HUES64 (cell line): ENCODE measurements at regions not wholly inside any gene's neighbourhood (a gene's known extent, or its start where the extent isn't known, plus 50 kb on each side); places are given as distances from the start of the nearest gene placed in this dataset.

ENCODE experiments used
- H3K27ac ChIP-seq: 2 replicates; pipeline ENCODE4 v1.7.0; 2013; ENCODE audit warnings: low read depth, low read length, inconsistent platforms
- H3K27me3 ChIP-seq: 2 replicates; pipeline ENCODE4 v1.6.1; 2013; ENCODE audit warnings: mild to moderate bottlenecking, low read length; ENCODE audit not compliant: insufficient read depth
- H3K36me3 ChIP-seq: 2 replicates; pipeline ENCODE4 v1.6.1; 2013; ENCODE audit warnings: mild to moderate bottlenecking, low read length; ENCODE audit not compliant: insufficient read depth
- H3K4me1 ChIP-seq: 2 replicates; pipeline ENCODE4 v1.6.1; 2013; ENCODE audit warnings: mild to moderate bottlenecking, low read length, moderate library complexity; ENCODE audit not compliant: insufficient read depth
- H3K4me3 ChIP-seq: 2 replicates; pipeline ENCODE4 v1.5.1; 2013; ENCODE audit warnings: mild to moderate bottlenecking, low read length, moderate library complexity
- H3K9ac ChIP-seq: 2 replicates; pipeline ENCODE4 v1.6.1; 2013; ENCODE audit warnings: mild to moderate bottlenecking, low read depth, low read length
- H3K9me3 ChIP-seq: 2 replicates; pipeline ENCODE4 v1.6.1; 2013; ENCODE audit warnings: low read depth, low read length; ENCODE audit not compliant: insufficient read depth
- WGBS: fragments of 150-250, 120-280 bp; methylation state at CpG from one replicate; pipeline ENCODE4 v1.1.7; 2013; ENCODE audit warnings: missing lambda C conversion rate; 5-methylcytosine and 5-hydroxymethylcytosine counted together

DNA sequence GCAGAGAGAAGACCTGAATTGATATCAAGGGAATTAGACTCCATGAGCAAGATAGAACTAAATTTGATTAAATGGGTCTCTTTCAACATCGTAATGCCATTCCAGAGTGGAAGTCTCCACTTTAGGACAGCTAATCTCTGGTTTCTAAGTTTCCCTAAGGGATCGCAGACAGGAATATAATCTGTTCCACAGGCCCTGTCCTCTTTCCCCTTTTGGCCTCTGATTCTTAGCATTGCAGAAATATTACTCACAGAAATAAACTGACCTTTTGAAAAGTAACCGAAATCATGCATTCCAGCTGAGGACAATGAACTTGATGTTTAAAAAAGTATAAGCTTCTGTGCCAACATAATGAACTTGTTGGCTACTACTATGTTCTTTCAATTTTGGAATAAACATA is 227.8 kb downstream of the ETS1 start:
- Histone ChIP-seq H3K27ac (no peak overlapping the region), H3K9me3 (no peaks in the 10 kb centered on the region), H3K9ac (no peak overlapping the region), H3K4me3 (no peak overlapping the region), H3K36me3 (no peaks in the 10 kb centered on the region), H3K4me1 (no peaks in the 10 kb centered on the region), H3K27me3 (no peaks in the 10 kb centered on the region; the same call in 1 of the 2 replicates)
- WGBS, result 92% methylated on average over 3 of the region's 3 CpGs

DNA sequence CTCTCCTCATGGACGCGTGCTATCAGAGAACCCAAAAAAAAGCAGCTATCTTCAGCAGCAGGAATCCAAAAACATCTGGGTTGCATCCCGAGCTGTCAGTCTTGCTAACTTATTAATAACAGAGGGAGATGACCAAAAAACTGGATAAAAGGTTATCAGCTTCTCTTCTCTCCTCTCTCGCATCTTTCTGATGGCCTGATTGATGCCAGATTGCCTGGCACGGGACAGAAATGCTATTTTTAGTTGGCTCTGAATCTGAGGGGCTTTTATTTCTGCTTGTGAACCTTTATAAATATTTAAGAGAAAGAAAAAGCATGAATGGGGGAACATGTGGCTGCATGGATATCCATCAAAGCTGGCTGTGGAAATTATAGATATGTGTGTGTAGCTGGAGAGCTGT is 230.3 kb downstream of the ETS1 start:
- no peaks in the 10 kb centered on the region for H3K36me3 ChIP-seq
- WGBS, result 90% methylated on average over 5 of the region's 5 CpGs
- no peak overlapping the region for H3K9ac ChIP-seq
- H3K4me1 ChIP-seq, result no peaks in the 10 kb centered on the region
- no peaks in the 10 kb centered on the region; the same call in 1 of the 2 replicates for H3K27me3 ChIP-seq
- H3K9me3 ChIP-seq, result no peaks in the 10 kb centered on the region
- no peak overlapping the region for H3K4me3 ChIP-seq
- no peak overlapping the region for H3K27ac ChIP-seq

- Histone ChIP-seq H3K27me3 (peaks cover 3% of the 10 kb centered on the region; the same call in 1 of the 2 replicates), H3K4me3 (no peak overlapping the region), H3K9ac (no peak overlapping the region), H3K4me1 (no peaks in the 10 kb centered on the region), H3K27ac (no peak overlapping the region), H3K36me3 (no peaks in the 10 kb centered on the region), H3K9me3 (no peaks in the 10 kb centered on the region)
- WGBS, result 89% methylated on average over 1 of the region's 2 CpGs
These were observed 231.8 kb downstream of the ETS1 start for GRCh38 chr11:128355558-128355957.

DNA sequence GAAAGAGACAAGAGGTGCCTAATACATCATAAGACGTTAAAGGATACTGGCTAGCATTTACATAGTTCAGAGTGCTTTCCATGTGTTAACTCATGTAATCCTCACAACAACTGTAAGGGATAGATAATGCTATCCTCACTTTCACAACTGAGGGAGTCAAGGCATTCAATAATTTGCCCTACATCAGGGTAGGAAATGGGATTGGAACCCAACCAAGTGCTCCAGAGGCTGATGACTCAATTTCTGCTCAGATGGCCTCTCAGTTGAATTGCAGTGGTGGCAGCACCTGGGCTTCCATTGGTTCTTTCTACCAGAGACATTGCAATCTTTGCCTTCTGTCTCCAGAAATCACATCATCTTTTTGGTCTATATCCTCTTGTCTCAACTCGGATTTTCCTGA is 232.9 kb downstream of the ETS1 start:
- no peak overlapping the region for H3K9ac ChIP-seq
- WGBS, result 95% methylated on average over 2 of the region's 2 CpGs
- no peak overlapping the region for H3K27ac ChIP-seq
- no peaks in the 10 kb centered on the region for H3K36me3 ChIP-seq
- H3K9me3 ChIP-seq, result no peaks in the 10 kb centered on the region
- no peak overlapping the region for H3K4me3 ChIP-seq
- H3K4me1 ChIP-seq, result no peaks in the 10 kb centered on the region
- H3K27me3 ChIP-seq, result peaks cover 3% of the 10 kb centered on the region; the same call in 1 of the 2 replicates

GRCh38 chr11:128351168-128351567 is 236.2 kb downstream of the ETS1 start:
- Histone ChIP-seq H3K27ac (no peak overlapping the region), H3K9ac (no peak overlapping the region), H3K9me3 (no peaks in the 10 kb centered on the region), H3K4me1 (no peaks in the 10 kb centered on the region), H3K36me3 (no peaks in the 10 kb centered on the region), H3K4me3 (no peak overlapping the region), H3K27me3 (peaks cover 3% of the 10 kb centered on the region; the same call in 1 of the 2 replicates)
- WGBS, result 92% methylated on average over 6 of the region's 6 CpGs

GRCh38 chr11:128349650-128350299 is 237.6 kb downstream of the ETS1 start:
- Histone ChIP-seq H3K4me1 (no peaks in the 10 kb centered on the region), H3K27me3 (peaks cover 3% of the 10 kb centered on the region; the same call in 1 of the 2 replicates), H3K27ac (no peak overlapping the region), H3K9ac (no peak overlapping the region), H3K9me3 (no peaks in the 10 kb centered on the region), H3K36me3 (no peaks in the 10 kb centered on the region), H3K4me3 (no peak overlapping the region)
- WGBS, result 84% methylated on average over 4 of the region's 6 CpGs

- Histone ChIP-seq H3K9ac (no peak overlapping the region), H3K27me3 (peaks cover 3% of the 10 kb centered on the region; the same call in 1 of the 2 replicates), H3K9me3 (no peaks in the 10 kb centered on the region), H3K4me3 (no peak overlapping the region), H3K4me1 (peaks cover 10% of the 10 kb centered on the region), H3K27ac (no peak overlapping the region), H3K36me3 (no peaks in the 10 kb centered on the region)
- 65% methylated on average over 3 of the region's 3 CpGs for WGBS
These were observed 240.6 kb downstream of the ETS1 start for GRCh38 chr11:128346804-128347203.

GRCh38 chr11:128345316-128345715 is 242.0 kb downstream of the ETS1 start:
- Histone ChIP-seq H3K27ac (no peak overlapping the region), H3K9ac (no peak overlapping the region), H3K9me3 (no peaks in the 10 kb centered on the region), H3K27me3 (no peaks in the 10 kb centered on the region), H3K4me3 (no peak overlapping the region), H3K4me1 (peaks cover 17% of the 10 kb centered on the region), H3K36me3 (no peaks in the 10 kb centered on the region)
- WGBS, result 98% methylated on average over 3 of the region's 3 CpGs

- H3K4me1 ChIP-seq, result peaks cover 17% of the 10 kb centered on the region
- 97% methylated on average over 4 of the region's 4 CpGs for WGBS
These were observed 243.5 kb downstream of the ETS1 start for GRCh38 chr11:128343870-128344269.

GRCh38 chr11:128343135-128343514 is 244.2 kb downstream of the ETS1 start:
- peaks cover 17% of the 10 kb centered on the region for H3K4me1 ChIP-seq
- no peak overlapping the region for H3K9ac ChIP-seq
- 63% methylated on average over 2 of the region's 2 CpGs for WGBS
- H3K36me3 ChIP-seq, result no peaks in the 10 kb centered on the region
- H3K9me3 ChIP-seq, result no peaks in the 10 kb centered on the region
- H3K27ac ChIP-seq, result no peak overlapping the region
- H3K4me3 ChIP-seq, result no peak overlapping the region
- no peaks in the 10 kb centered on the region for H3K27me3 ChIP-seq

More at GRCh38 chr11:128343870-128344269, 243.5 kb downstream of the ETS1 start:
- no peak overlapping the region for H3K27ac ChIP-seq
- H3K36me3 ChIP-seq, result no peaks in the 10 kb centered on the region
- no peak overlapping the region for H3K9ac ChIP-seq
- H3K27me3 ChIP-seq, result no peaks in the 10 kb centered on the region
- no peak overlapping the region for H3K4me3 ChIP-seq
- H3K9me3 ChIP-seq, result no peaks in the 10 kb centered on the region

DNA sequence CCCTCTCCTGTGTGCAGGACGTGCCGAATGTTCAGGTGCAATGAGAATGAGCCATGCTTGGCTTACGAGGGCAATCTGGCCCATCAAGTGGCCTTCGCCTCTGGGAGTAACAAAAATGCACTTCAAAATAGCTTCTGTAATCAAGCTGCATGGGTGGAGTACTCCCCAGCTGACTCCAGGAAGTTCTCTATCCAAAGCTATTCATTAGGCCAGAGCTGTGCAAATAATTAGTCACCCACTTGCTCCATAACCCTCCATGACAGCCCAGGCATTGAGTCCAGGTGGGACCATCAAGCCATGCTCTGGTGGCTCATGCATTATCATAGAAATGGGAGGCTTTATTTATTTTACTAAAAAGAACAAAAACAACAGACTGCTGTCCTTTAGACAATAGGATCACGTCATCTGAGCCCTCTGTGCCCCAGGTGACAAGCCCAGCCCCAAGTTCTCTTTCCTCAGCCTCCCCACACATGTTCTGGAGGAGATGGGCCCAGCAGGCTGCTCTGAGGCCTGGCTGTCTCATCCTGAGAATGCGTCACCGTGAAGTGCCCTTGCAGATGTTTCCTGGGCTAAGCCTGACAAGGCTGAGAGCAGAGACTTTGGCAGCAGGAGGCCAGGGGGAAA is 244.7 kb downstream of the ETS1 start:
- H3K36me3 ChIP-seq, result no peaks in the 10 kb centered on the region
- H3K4me3 ChIP-seq, result no peak overlapping the region
- WGBS, result 68% methylated on average over 7 of the region's 7 CpGs
- no peak overlapping the region; the same call in 1 of the 2 replicates for H3K27ac ChIP-seq
- no peak overlapping the region for H3K9ac ChIP-seq
- no peaks in the 10 kb centered on the region for H3K27me3 ChIP-seq
- H3K4me1 ChIP-seq, result peaks cover 17% of the 10 kb centered on the region
- H3K9me3 ChIP-seq, result no peaks in the 10 kb centered on the region
